ENCODE measurements at regions not wholly inside any gene's neighbourhood (a gene's known extent, or its start where the extent isn't known, plus 50 kb on each side); places are given as distances from the start of the nearest gene placed in this dataset.

- H3K27me3 ChIP-seq: no peaks in the 10 kb centered on the region
- no peak for DNase-seq
- H3K9me3 ChIP-seq: no peaks in the 10 kb centered on the region
- no peaks in the 10 kb centered on the region for H3K36me3 ChIP-seq
- no peak overlapping the region for H3K4me3 ChIP-seq
Measured at GRCh38 chr7:156073366-156074052, 261.2 kb upstream of the SHH start.

DNA sequence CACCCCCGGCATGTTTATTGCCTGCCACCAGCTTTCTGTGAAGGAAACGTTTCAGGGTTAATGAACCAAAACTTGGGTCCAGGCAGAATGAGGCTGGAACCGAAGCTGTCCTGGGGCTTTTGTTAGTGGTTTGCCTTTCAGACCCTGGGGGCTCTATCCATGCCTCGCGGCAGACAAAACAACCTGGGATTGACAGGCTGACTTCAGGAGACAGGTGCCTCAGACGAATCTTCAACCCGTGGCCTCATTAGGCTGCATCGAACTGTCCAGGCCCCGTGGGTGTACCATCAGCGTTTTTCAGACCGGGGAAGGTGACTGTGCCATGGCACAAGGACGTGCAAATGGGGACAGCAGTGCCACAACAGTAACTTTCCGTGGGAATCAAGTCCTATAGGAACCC, 259.3 kb upstream of the SHH start:
- DNase-seq: no peak
- Histone ChIP-seq H3K27me3 (no peaks in the 10 kb centered on the region), H3K9me3 (no peaks in the 10 kb centered on the region), H3K36me3 (no peaks in the 10 kb centered on the region), H3K4me3 (no peak overlapping the region)

GRCh38 chr7:156069891-156070290, 257.6 kb upstream of the SHH start:
- no peaks in the 10 kb centered on the region for H3K27me3 ChIP-seq
- H3K4me3 ChIP-seq: no peak overlapping the region
- no peaks in the 10 kb centered on the region for H3K36me3 ChIP-seq
- DNase-seq: no peak
- no peaks in the 10 kb centered on the region for H3K9me3 ChIP-seq

DNA sequence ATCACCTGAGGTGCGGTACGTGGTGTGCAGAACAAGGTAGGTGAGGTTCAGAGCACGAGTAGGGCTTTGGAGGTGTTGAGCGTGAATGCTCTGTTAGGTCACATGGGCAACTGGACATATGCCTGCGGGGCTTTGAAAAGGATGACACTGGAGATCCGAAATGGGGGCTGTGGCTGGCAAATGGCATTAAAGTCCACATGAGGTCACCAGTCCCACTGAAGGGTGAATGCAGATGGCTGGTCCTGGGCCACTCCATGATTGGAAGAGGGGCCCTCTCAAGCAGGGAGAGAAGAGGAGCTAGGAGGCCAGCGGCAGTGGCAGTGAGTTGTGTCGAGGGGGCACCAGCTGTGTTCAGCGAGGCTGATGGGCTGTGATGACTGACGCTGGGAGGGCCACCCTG, 254.9 kb upstream of the SHH start:
- Histone ChIP-seq H3K4me3 (no peak overlapping the region), H3K27me3 (no peaks in the 10 kb centered on the region), H3K36me3 (no peaks in the 10 kb centered on the region), H3K9me3 (no peaks in the 10 kb centered on the region)
- no peak for DNase-seq

DNA sequence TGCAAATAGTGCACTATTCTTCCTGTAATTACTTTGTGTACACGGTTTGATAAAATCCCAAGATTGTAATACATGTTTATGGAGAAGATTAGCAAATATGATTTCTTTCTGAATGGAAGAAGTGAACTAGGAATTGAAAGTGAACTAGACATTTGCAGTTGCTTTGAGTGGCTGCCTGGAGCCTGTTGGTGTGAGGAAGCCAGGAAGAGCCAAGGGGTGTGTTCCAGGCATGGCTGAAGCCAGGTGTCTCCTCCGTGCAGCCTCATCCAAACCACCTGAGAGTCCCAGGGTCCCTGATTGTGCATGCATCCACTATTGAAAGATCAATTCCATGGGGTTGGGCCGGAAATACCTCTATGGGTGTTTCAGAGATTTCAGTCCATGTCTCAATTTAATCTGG, 253.1 kb upstream of the SHH start:
- H3K27me3 ChIP-seq: no peaks in the 10 kb centered on the region
- no peaks in the 10 kb centered on the region for H3K36me3 ChIP-seq
- H3K4me3 ChIP-seq: no peak overlapping the region
- DNase-seq: no peak
- H3K9me3 ChIP-seq: no peaks in the 10 kb centered on the region

- H3K36me3 ChIP-seq: no peaks in the 10 kb centered on the region
- H3K27me3 ChIP-seq: no peaks in the 10 kb centered on the region
- H3K4me3 ChIP-seq: no peak overlapping the region
- peak; percentile 32 for DNase-seq
- no peaks in the 10 kb centered on the region for H3K9me3 ChIP-seq
Measured at GRCh38 chr7:156064971-156065386, 252.7 kb upstream of the SHH start.

- Histone ChIP-seq H3K4me3 (no peak overlapping the region), H3K36me3 (no peaks in the 10 kb centered on the region), H3K27me3 (no peaks in the 10 kb centered on the region), H3K9me3 (no peaks in the 10 kb centered on the region)
- no peak for DNase-seq
Measured at GRCh38 chr7:156063241-156063810, 251.1 kb upstream of the SHH start.

DNA sequence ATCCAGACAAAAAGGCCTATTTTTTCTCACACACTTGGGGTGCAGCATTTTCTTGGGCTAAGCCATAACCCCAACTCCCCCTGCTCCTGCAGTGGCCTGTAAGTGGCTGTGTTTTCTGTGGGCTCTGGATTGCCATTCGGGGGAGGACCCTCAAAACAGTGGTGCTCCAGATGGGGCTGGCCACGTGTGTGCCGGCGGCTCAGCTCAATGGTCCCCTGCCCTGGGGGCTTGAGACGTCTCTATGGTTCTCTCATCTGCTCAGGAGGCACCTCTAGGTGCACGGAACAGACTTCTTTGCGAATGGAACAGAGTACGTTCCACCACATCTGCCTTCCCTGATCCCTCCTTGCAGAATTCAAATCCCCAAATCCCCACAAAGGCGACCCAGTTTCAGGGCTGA, 250.0 kb upstream of the SHH start:
- H3K9me3 ChIP-seq: no peaks in the 10 kb centered on the region
- DNase-seq: no peak
- H3K4me3 ChIP-seq: no peak overlapping the region
- no peaks in the 10 kb centered on the region for H3K27me3 ChIP-seq
- H3K36me3 ChIP-seq: no peaks in the 10 kb centered on the region

DNA sequence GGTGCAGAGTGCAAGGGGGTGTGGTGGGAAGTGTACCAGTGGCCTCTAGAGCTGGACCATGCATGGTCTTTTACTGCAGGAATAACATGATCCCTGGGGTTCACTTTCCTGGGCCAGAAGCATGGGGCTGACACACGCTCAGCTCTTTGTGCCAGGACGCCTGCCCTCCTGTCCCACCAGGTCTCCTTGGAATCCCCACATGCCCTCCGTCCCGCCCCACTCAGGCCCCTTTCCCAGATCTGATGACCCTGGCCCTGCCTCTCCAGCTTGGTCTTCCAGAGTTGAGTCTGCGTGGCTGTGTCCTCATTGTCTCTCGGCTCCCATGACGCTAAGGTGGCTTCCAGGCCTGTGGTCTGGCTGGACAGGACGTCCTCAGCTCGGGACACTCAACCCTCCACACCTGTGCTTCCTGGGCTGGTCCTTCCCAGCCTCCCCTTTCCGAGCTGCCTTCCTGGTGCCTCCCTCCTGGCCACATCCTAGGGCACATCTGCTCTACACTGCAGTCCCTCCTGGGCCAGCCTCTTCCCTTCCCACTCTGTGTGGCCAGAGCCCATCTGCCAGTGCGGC, 249.5 kb upstream of the SHH start:
- Histone ChIP-seq H3K4me3 (no peak overlapping the region), H3K36me3 (no peaks in the 10 kb centered on the region), H3K9me3 (no peaks in the 10 kb centered on the region), H3K27me3 (no peaks in the 10 kb centered on the region)
- no peak for DNase-seq

DNA sequence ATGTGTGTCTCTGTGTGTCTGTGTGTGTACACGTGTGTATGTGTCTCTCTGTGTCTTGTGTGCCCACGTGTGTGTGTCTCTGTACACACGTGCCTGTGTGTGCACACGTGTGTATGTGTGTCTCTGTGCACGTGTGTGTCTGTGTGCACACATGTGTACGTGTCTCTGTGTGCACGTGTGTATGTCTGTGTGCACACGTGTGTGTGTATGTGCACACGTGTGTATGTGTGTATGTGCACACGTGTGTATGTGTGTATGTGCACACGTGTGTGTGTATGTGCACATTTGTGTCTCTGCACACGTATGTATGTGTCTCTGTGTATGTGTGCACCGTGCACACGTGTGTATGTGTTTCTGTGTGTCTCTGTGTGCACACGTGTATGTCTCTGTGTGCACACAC, 248.7 kb upstream of the SHH start:
- DNase-seq: no peak
- Histone ChIP-seq H3K36me3 (no peaks in the 10 kb centered on the region), H3K4me3 (no peak overlapping the region), H3K9me3 (no peaks in the 10 kb centered on the region), H3K27me3 (no peaks in the 10 kb centered on the region)

DNA sequence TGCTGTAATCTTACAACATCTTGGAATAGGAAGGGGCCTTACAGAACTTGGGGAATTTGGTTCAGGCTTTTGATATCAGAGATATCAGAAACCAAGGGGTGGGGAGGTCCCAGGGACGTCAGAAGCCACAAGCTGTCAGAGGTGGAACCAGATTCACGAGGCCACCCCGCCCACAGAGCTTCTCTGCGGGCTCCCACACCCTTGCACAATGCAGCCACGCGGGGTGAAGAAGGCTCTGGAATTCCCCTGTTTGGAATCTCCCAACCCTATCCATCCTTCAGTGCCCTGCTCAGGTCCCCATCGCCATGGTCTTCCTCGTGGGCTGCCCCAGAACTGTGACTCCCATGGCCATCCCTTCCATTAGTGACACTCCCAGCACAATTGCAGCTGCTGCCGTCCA, 247.1 kb upstream of the SHH start:
- no peaks in the 10 kb centered on the region for H3K27me3 ChIP-seq
- H3K4me3 ChIP-seq: no peak overlapping the region
- H3K9me3 ChIP-seq: no peaks in the 10 kb centered on the region
- no peak for DNase-seq
- no peaks in the 10 kb centered on the region for H3K36me3 ChIP-seq

- no peaks in the 10 kb centered on the region for H3K9me3 ChIP-seq
- H3K27me3 ChIP-seq: no peaks in the 10 kb centered on the region
- DNase-seq: no peak
- H3K36me3 ChIP-seq: no peaks in the 10 kb centered on the region
- no peak overlapping the region for H3K4me3 ChIP-seq
Measured at GRCh38 chr7:156058248-156058647, 246.0 kb upstream of the SHH start.

DNA sequence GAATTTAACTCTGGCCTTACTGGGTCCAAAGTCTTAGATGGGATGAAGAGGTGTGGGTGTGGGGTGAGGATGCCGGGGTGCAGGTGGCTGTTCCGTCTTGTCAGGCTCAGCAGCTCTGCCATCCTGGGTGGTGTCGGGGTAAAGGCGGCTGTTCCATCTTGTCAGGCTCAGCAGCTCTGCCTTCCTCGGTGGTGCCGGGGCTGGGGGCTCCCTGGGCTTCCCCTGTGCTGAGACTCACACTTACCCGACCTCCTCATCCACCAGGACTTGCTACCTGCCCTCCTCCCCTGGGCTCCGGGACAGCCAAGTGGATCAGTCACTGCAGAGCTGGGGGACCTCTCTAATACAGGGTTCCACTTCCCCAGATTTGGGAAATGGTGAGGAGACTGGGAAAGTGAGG, 244.3 kb upstream of the SHH start:
- H3K9me3 ChIP-seq: no peaks in the 10 kb centered on the region
- DNase-seq: no peak
- no peak overlapping the region for H3K4me3 ChIP-seq
- no peaks in the 10 kb centered on the region for H3K27me3 ChIP-seq
- H3K36me3 ChIP-seq: no peaks in the 10 kb centered on the region

- DNase-seq: peak; percentile 15
- no peaks in the 10 kb centered on the region for H3K27me3 ChIP-seq
- no peaks in the 10 kb centered on the region for H3K36me3 ChIP-seq
- no peaks in the 10 kb centered on the region for H3K9me3 ChIP-seq
- H3K4me3 ChIP-seq: no peak overlapping the region
Measured at GRCh38 chr7:156055206-156055822, 243.1 kb upstream of the SHH start.

GRCh38 chr7:156051884-156052283, 239.6 kb upstream of the SHH start:
- DNase-seq: no peak
- no peaks in the 10 kb centered on the region for H3K36me3 ChIP-seq
- no peaks in the 10 kb centered on the region for H3K9me3 ChIP-seq
- no peaks in the 10 kb centered on the region for H3K27me3 ChIP-seq
- H3K4me3 ChIP-seq: no peak overlapping the region

GRCh38 chr7:156050636-156051569, 238.6 kb upstream of the SHH start:
- Histone ChIP-seq H3K36me3 (no peaks in the 10 kb centered on the region), H3K9me3 (no peaks in the 10 kb centered on the region), H3K4me3 (no peak overlapping the region), H3K27me3 (no peaks in the 10 kb centered on the region)
- DNase-seq: no peak

- no peaks in the 10 kb centered on the region for H3K36me3 ChIP-seq
- H3K27me3 ChIP-seq: no peaks in the 10 kb centered on the region
- no peak for DNase-seq
- no peak overlapping the region for H3K4me3 ChIP-seq
- no peaks in the 10 kb centered on the region for H3K9me3 ChIP-seq
Measured at GRCh38 chr7:156049366-156049765, 237.1 kb upstream of the SHH start.
